Gastrocnemius medialis (tissue), 4 donors: ENCODE measurements at regions not wholly inside any gene's neighbourhood (a gene's known extent, or its start where the extent isn't known, plus 50 kb on each side); places are given as distances from the start of the nearest gene placed in this dataset.

Source experiments
- CTCF ChIP-seq, 5 experiments: fragments of 450-650 bp in 3 of 5; fragments of 200-600 bp in 2 of 5; sonication (generic) in 2 of 5; IDR thresholded peaks in 4 of 5; conservative IDR thresholded peaks in 1 of 5; 1 replicate in 4 of 5; 2 replicates in 1 of 5; pipeline ENCODE4 v1.5.1; 2016 to 2019; ENCODE audit warnings: antibody characterized with exemption in 5 of 5, mild to moderate bottlenecking in 3 of 5, moderate library complexity in 3 of 5
- POLR2A ChIP-seq, 2 donors: fragments of 450-650 bp; IDR thresholded peaks; one replicate each; pipeline ENCODE4 v1.6.1; 2017; ENCODE audit warnings: antibody characterized with exemption in 2 of 2, mild to moderate bottlenecking in 2 of 2, moderate library complexity in 2 of 2

DNA sequence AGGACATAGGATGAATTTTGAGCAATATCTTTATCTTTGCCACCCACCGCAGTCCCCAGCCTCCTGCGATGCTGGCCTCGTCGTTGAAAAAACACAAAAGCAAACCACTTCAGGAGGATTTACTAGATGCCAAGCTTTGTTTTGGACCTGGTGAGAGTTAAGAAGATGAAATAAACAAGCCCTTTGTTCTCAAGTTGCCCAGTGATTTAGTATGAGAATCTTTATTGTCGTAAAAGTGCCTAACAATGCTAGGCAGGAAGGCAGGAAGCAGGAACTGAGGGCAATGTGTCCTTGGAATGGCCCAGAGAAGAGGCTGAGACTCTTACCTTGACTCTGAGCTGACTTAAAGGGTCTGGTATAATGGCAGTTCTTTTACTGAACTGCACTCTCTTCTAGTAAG lies 116.0 kb downstream of the TRMT11 start:
- TF ChIP-seq CTCF (IDR thresholded peaks at IDR 0.05 in 4 of 5, conservative IDR thresholded peaks at IDR 0.05 in 1 of 5) (no peak), POLR2A (IDR thresholded peaks at IDR 0.05) (no peak)
